SH-SY5Y (cell line): ENCODE measurements at regions not wholly inside any gene's neighbourhood (a gene's known extent, or its start where the extent isn't known, plus 50 kb on each side); places are given as distances from the start of the nearest gene placed in this dataset.

ENCODE experiments used
- GATA2 ChIP-seq: IDR thresholded peaks from 2 replicates; pipeline ENCODE4 v1.6.1; 2011; ENCODE audit warnings: mild to moderate bottlenecking, low read depth, low read length
- GATA3 ChIP-seq: IDR thresholded peaks from 2 replicates; pipeline ENCODE4 v1.6.1; 2011; ENCODE audit warnings: low read depth, mild to moderate bottlenecking, low read length, moderate library complexity

GRCh38 chr10:24136070-24136469 is 72.9 kb upstream of the KIAA1217 start:
- TF ChIP-seq GATA2 (no peak), GATA3 (no peak)

GRCh38 chr10:24147321-24147720 is 61.6 kb upstream of the KIAA1217 start:
- TF ChIP-seq GATA3: no peak
- no peak for TF ChIP-seq GATA2

GRCh38 chr10:24149640-24150039 is 59.3 kb upstream of the KIAA1217 start:
- TF ChIP-seq GATA2: no peak
- no peak for TF ChIP-seq GATA3

- TF ChIP-seq GATA3 (no peak), GATA2 (no peak)
These were observed 58.1 kb upstream of the KIAA1217 start for GRCh38 chr10:24150853-24151252.

GRCh38 chr10:24152270-24152669 is 56.7 kb upstream of the KIAA1217 start:
- TF ChIP-seq GATA2: no peak
- no peak for TF ChIP-seq GATA3

- TF ChIP-seq GATA3: no peak
These were observed 55.9 kb upstream of the KIAA1217 start for GRCh38 chr10:24153031-24153430.

GRCh38 chr10:24153537-24153936 is 55.4 kb upstream of the KIAA1217 start:
- TF ChIP-seq GATA3: peak; percentile 56; the same call in 1 of the 2 replicates
- TF ChIP-seq GATA2: peak; percentile 19; the same call in 1 of the 2 replicates

GRCh38 chr10:24156686-24157085 is 52.3 kb upstream of the KIAA1217 start:
- TF ChIP-seq GATA2 (no peak), GATA3 (no peak)

GRCh38 chr10:24157567-24157966 is 51.4 kb upstream of the KIAA1217 start:
- TF ChIP-seq GATA2 (no peak), GATA3 (no peak)
